IMR-90 (cell line): ENCODE measurements at regions not wholly inside any gene's neighbourhood (a gene's known extent, or its start where the extent isn't known, plus 50 kb on each side); places are given as distances from the start of the nearest gene placed in this dataset.

Experiments used
- ATAC-seq: fragments of 200-7000 bp; cut with Tn5 transposase; 2 replicates; pipeline ENCODE4 v1.9.1; 2020; ENCODE audit warnings: low read depth, mild to moderate bottlenecking, moderate library complexity
- BruUV-seq: library from RNA; stranded (reverse); fragments of 400-500 nt; replicated peaks from 2 replicates; lab custom pipeline; 2021; lab: Mats Ljungman, UMichigan
- CTCF ChIA-PET: fragments of 300-600 bp; formaldehyde crosslinking; extraction: SDS; loops from one replicate; lab custom pipeline; 2021; ENCODE audit warnings: antibody characterized with exemption; lab: Yijun Ruan, JAX
- POLR2A ChIA-PET: fragments of 300-600 bp; sonication (Branson Sonifier 250); formaldehyde crosslinking; loops from one replicate; lab custom pipeline; 2022; ENCODE audit warnings: antibody characterized with exemption; ENCODE audit not compliant: unreplicated experiment; lab: Charles Lee
- DNase-seq: peaks from one replicate; pipeline ENCODE4 v3.0.0; 2013
- H2AFZ ChIP-seq: replicated peaks from 2 replicates; pipeline ENCODE3; 2013; ENCODE audit warnings: low read length, mild to moderate bottlenecking; ENCODE audit not compliant: poor library complexity
- H2AK5ac ChIP-seq: 2 replicates; pipeline ENCODE4 v1.6.1; 2013; ENCODE audit warnings: low read depth, low read length, inconsistent platforms
- H2AK9ac ChIP-seq: replicated peaks from 2 replicates; pipeline ENCODE3; 2013; ENCODE audit warnings: mild to moderate bottlenecking, low read depth, low read length, moderate library complexity; ENCODE audit not compliant: poor library complexity
- H2BK120ac ChIP-seq: 2 replicates; pipeline ENCODE4 v1.6.1; 2013; ENCODE audit warnings: low read depth, low read length, inconsistent platforms
- H2BK15ac ChIP-seq: 3 replicates; pipeline ENCODE4 v1.6.1; 2013; ENCODE audit warnings: low read depth, low read length, inconsistent platforms
- H2BK20ac ChIP-seq: 2 replicates; pipeline ENCODE4 v1.6.1; 2013; ENCODE audit warnings: low read depth, mild to moderate bottlenecking, inconsistent platforms, low read length, moderate library complexity
- H2BK5ac ChIP-seq: 2 replicates; pipeline ENCODE4 v1.6.1; 2013; ENCODE audit warnings: mild to moderate bottlenecking, low read depth, low read length, inconsistent platforms; ENCODE audit not compliant: poor library complexity, severe bottlenecking
- H3K14ac ChIP-seq: replicated peaks from 2 replicates; pipeline ENCODE4 v1.6.1; 2013; ENCODE audit warnings: low read depth, low read length, inconsistent platforms
- H3K18ac ChIP-seq: 2 replicates; pipeline ENCODE4 v1.6.1; 2013; ENCODE audit warnings: low read depth, low read length, control low read depth
- H3K23ac ChIP-seq: 2 replicates; pipeline ENCODE4 v1.6.1; 2013; ENCODE audit warnings: low read depth, low read length, inconsistent platforms
- H3K27ac ChIP-seq: 2 replicates; pipeline ENCODE4 v1.5.1; 2013; ENCODE audit warnings: mild to moderate bottlenecking, control low read depth, low read length; ENCODE audit not compliant: insufficient read depth
- H3K27me3 ChIP-seq: 2 replicates; pipeline ENCODE4 v1.6.1; 2013; ENCODE audit warnings: low read length; ENCODE audit not compliant: control insufficient read depth, insufficient read depth
- H3K36me3 ChIP-seq: 2 replicates; pipeline ENCODE4 v1.6.1; 2013; ENCODE audit warnings: low read length, mixed read lengths; ENCODE audit not compliant: control insufficient read depth, insufficient read depth
- H3K4ac ChIP-seq: 2 replicates; pipeline ENCODE4 v1.6.1; 2013; ENCODE audit warnings: low read depth, low read length, inconsistent platforms
- H3K4me1 ChIP-seq: 2 replicates; pipeline ENCODE4 v1.6.1; 2013; ENCODE audit warnings: low read length, mixed read lengths; ENCODE audit not compliant: control insufficient read depth, insufficient read depth
- H3K4me2 ChIP-seq: 2 replicates; pipeline ENCODE4 v1.6.1; 2013; ENCODE audit warnings: low read depth, mild to moderate bottlenecking, control low read depth, low read length, moderate library complexity
- H3K4me3 ChIP-seq: 2 replicates; pipeline ENCODE4 v1.5.1; 2013; ENCODE audit warnings: low read depth, mild to moderate bottlenecking, control low read depth, low read length, moderate library complexity; ENCODE audit not compliant: insufficient read depth
- H3K56ac ChIP-seq: 2 replicates; pipeline ENCODE4 v1.6.1; 2013; ENCODE audit warnings: low read length, inconsistent platforms; ENCODE audit not compliant: insufficient read depth; ENCODE audit errors: extremely low read depth
- H3K79me1 ChIP-seq, 2 experiments: 2 replicates each; pipeline ENCODE4 v1.6.1; 2013; ENCODE audit warnings: low read length in 2 of 2, inconsistent platforms in 1 of 2, low read depth in 1 of 2
- H3K9ac ChIP-seq: 2 replicates; pipeline ENCODE4 v1.6.1; 2013; ENCODE audit warnings: low read depth, low read length, control low read depth
- H3K9me1 ChIP-seq: 2 replicates; pipeline ENCODE4 v1.6.1; 2013; ENCODE audit warnings: low read length, inconsistent platforms; ENCODE audit not compliant: insufficient read depth
- H3K9me3 ChIP-seq: 2 replicates; pipeline ENCODE4 v1.6.1; 2013; ENCODE audit warnings: low read length; ENCODE audit not compliant: control insufficient read depth, insufficient read depth
- H4K20me1 ChIP-seq: 2 replicates; pipeline ENCODE4 v1.6.1; 2013; ENCODE audit warnings: low read length, inconsistent platforms; ENCODE audit not compliant: insufficient read depth
- H4K5ac ChIP-seq: 2 replicates; pipeline ENCODE4 v1.6.1; 2013; ENCODE audit warnings: mild to moderate bottlenecking, low read depth, low read length, control low read depth
- H4K8ac ChIP-seq, 2 experiments: 2 replicates each; pipeline ENCODE4 v1.6.1; 2013; ENCODE audit warnings: low read depth in 2 of 2, low read length in 2 of 2, control low read depth in 1 of 2, inconsistent platforms in 1 of 2
- H4K91ac ChIP-seq: 2 replicates; pipeline ENCODE4 v1.6.1; 2013; ENCODE audit warnings: low read depth, low read length, inconsistent platforms; ENCODE audit not compliant: insufficient read depth
- BHLHE40 ChIP-seq: fragments of 150-350 bp; IDR thresholded peaks from 2 replicates; pipeline ENCODE4 v1.6.1; 2016; ENCODE audit warnings: mild to moderate bottlenecking, low read depth, low read length
- CEBPB ChIP-seq: IDR thresholded peaks from 2 replicates; pipeline ENCODE4 v1.6.1; 2012; ENCODE audit warnings: low read depth, low read length, improper control_type of control experiment
- CHD1 ChIP-seq: IDR thresholded peaks from 2 replicates; pipeline ENCODE4 v1.6.1; 2012; ENCODE audit warnings: low read depth, low read length, improper control_type of control experiment
- FOS ChIP-seq: fragments of 150-350 bp; IDR thresholded peaks from 2 replicates; pipeline ENCODE4 v1.6.1; 2016; ENCODE audit warnings: low read depth, low read length
- MAFK ChIP-seq: IDR thresholded peaks from 2 replicates; pipeline ENCODE4 v1.6.1; 2012; ENCODE audit warnings: low read depth, low read length, improper control_type of control experiment
- MAZ ChIP-seq: IDR thresholded peaks from 2 replicates; pipeline ENCODE4 v1.6.1; 2012; ENCODE audit warnings: low read depth, mild to moderate bottlenecking, low read length, improper control_type of control experiment, moderate library complexity, borderline replicate concordance
- MXI1 ChIP-seq: IDR thresholded peaks from 2 replicates; pipeline ENCODE4 v1.6.1; 2012; ENCODE audit warnings: low read depth, mild to moderate bottlenecking, low read length, moderate library complexity, borderline replicate concordance
- NFE2L2 ChIP-seq: fragments of 150-350 bp; IDR thresholded peaks from 2 replicates; pipeline ENCODE4 v1.6.1; 2016; ENCODE audit warnings: low read depth, mild to moderate bottlenecking, low read length
- POLR2A ChIP-seq: IDR thresholded peaks from 2 replicates; pipeline ENCODE4 v1.6.1; 2012; ENCODE audit warnings: mild to moderate bottlenecking, low read depth, low read length
- RAD21 ChIP-seq: IDR thresholded peaks from 2 replicates; pipeline ENCODE4 v1.6.1; 2012; ENCODE audit warnings: low read length, improper control_type of control experiment
- RCOR1 ChIP-seq: IDR thresholded peaks from 2 replicates; pipeline ENCODE4 v1.6.1; 2012; ENCODE audit warnings: mild to moderate bottlenecking, low read length, improper control_type of control experiment; ENCODE audit not compliant: insufficient replicate concordance
- RFX5 ChIP-seq: IDR thresholded peaks from 2 replicates; pipeline ENCODE4 v1.8.0; 2012; ENCODE audit warnings: low read depth, mild to moderate bottlenecking, low read length, moderate library complexity
- SMC3 ChIP-seq: fragments of 150-350 bp; IDR thresholded peaks from 2 replicates; pipeline ENCODE4 v1.6.1; 2016; ENCODE audit warnings: low read depth, mild to moderate bottlenecking, antibody characterized with exemption, low read length, moderate library complexity
- WGBS, 2 experiments: methylation state at CpG; one replicate each; pipeline versions ENCODE4 v1.1.5 to v1.1.7; 2013; ENCODE audit warnings: missing lambda C conversion rate in 2 of 2; ENCODE audit not compliant: insufficient read length in 1 of 2; ENCODE audit errors: extremely low coverage in 2 of 2; 5-methylcytosine and 5-hydroxymethylcytosine counted together
- dilution Hi-C: fragments of 300-500 bp; cut with HindIII; formaldehyde crosslinking; loops from one replicate; pipeline ENCODE4 v1.14.3; 2018; ENCODE audit warnings: low sequenced_read_pairs; ENCODE audit not compliant: unreplicated experiment
- in situ Hi-C: fragments of 300-500 bp; cut with MboI; formaldehyde crosslinking; loops from 3 replicates; pipeline ENCODE4 v1.14.3; 2019; ENCODE audit warnings: low sequenced_read_pairs, inconsistent platforms, mixed read lengths
- intact Hi-C: fragments of 100-400 bp; cut with micrococcal nuclease; formaldehyde crosslinking; loops from 2 replicates; pipeline ENCODE4 v1.10.0; 2022
- TF ChIP-seq, protein P1 (sequence below): conservative IDR thresholded peaks from 2 replicates; pipeline ENCODE4 v1.5.1; 2012; ENCODE audit warnings: mild to moderate bottlenecking, low read depth, low read length, improper control_type of control experiment
- TF ChIP-seq, protein P2 (sequence below): fragments of 150-350 bp; IDR thresholded peaks from 2 replicates; pipeline ENCODE4 v1.6.1; 2016; ENCODE audit warnings: low read depth, mild to moderate bottlenecking, low read length, moderate library complexity, borderline replicate concordance

DNA sequence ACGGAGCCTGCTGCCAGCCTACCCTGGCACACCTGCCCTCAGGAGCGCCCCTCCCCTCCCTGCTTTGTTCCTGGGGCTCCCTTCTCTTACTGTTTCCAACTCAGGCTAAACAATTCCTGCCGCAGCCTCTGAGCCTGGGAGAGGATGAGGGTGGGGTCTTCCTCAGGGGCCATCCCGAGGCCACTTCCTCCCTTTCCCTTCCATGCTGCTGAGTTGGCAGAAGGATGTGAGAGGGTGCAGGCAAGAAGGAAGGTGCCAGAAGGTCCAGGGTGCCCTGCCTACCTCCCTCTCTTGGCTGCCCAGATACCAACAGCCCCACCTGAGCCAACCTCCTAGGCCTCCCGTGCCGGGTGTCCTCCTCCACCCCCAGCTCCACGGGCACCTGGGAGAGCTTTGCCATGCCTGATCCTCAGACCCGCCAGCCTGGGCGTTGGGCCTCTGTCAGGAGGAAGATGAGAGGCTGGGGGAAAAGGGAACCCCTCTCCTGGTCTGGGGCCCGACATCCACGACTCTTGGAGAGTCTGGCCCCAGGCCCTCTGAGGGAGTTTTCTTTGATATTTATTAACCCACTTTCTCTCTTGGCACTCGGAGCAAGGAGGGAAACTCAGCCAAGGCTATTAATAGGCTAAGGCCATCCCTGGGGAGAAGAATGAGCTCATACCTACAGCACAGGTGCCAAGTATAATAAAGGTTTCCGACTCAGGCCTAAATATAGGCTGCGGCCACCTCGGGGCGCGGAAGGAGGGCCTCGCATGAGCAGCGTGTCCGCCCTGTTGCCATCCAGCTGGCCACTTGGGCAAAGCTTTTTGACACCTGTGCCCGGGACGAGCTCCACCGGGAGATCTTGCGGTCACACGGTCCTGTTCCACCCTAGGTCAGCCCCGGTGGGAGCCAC lies 232.0 kb downstream of the ENGASE start:
- H3K27ac ChIP-seq, result no peak overlapping the region
- no peak overlapping the region for H3K4me2 ChIP-seq
- CTCF ChIA-PET, result no interaction called here
- no peak overlapping the region for H4K8ac ChIP-seq
- no peak overlapping the region for H3K56ac ChIP-seq
- no peak overlapping the region for H2BK120ac ChIP-seq
- H3K4ac ChIP-seq, result no peak overlapping the region
- H2AK5ac ChIP-seq, result no peak overlapping the region
- H3K4me3 ChIP-seq, result no peak overlapping the region
- no peaks in the 10 kb centered on the region for H3K79me1 ChIP-seq
- no peak overlapping the region for H4K5ac ChIP-seq
- H3K9ac ChIP-seq, result no peak overlapping the region
- H3K9me3 ChIP-seq, result no peaks in the 10 kb centered on the region
- WGBS, 2 experiments, result 100% methylated on average over 1 of the region's 26 CpGs; no CpG with 5 or more reads in 1 of the 2 experiments
- ATAC-seq (no peak), DNase-seq (no peak)
- no peak overlapping the region for H4K91ac ChIP-seq
- no peak overlapping the region for H3K14ac ChIP-seq
- H2BK15ac ChIP-seq, result no peak overlapping the region
- H3K9me1 ChIP-seq, result no peaks in the 10 kb centered on the region
- H3K18ac ChIP-seq, result no peak overlapping the region
- H3K27me3 ChIP-seq, result peaks cover 11% of the 10 kb centered on the region
- no peak overlapping the region for H2AK9ac ChIP-seq
- H3K4me1 ChIP-seq, result no peaks in the 10 kb centered on the region
- no TSS peak for BruUV-seq
- no peaks in the 10 kb centered on the region for H4K20me1 ChIP-seq
- in situ Hi-C loops, result no loop called here
- POLR2A ChIA-PET, result no interaction called here
- H2BK20ac ChIP-seq, result no peak overlapping the region
- H3K36me3 ChIP-seq, result no peaks in the 10 kb centered on the region
- intact Hi-C loops, result no loop called here
- H2AFZ ChIP-seq, result no peak overlapping the region
- no peak overlapping the region for H2BK5ac ChIP-seq
- no peak overlapping the region for H3K23ac ChIP-seq
- dilution Hi-C loops, result no loop called here
- TF ChIP-seq, protein P1, sequence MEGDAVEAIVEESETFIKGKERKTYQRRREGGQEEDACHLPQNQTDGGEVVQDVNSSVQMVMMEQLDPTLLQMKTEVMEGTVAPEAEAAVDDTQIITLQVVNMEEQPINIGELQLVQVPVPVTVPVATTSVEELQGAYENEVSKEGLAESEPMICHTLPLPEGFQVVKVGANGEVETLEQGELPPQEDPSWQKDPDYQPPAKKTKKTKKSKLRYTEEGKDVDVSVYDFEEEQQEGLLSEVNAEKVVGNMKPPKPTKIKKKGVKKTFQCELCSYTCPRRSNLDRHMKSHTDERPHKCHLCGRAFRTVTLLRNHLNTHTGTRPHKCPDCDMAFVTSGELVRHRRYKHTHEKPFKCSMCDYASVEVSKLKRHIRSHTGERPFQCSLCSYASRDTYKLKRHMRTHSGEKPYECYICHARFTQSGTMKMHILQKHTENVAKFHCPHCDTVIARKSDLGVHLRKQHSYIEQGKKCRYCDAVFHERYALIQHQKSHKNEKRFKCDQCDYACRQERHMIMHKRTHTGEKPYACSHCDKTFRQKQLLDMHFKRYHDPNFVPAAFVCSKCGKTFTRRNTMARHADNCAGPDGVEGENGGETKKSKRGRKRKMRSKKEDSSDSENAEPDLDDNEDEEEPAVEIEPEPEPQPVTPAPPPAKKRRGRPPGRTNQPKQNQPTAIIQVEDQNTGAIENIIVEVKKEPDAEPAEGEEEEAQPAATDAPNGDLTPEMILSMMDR, result no peak
- TF ChIP-seq MAFK (no peak), BHLHE40 (no peak), RAD21 (no peak), POLR2A (no peak), CEBPB (no peak), SMC3 (no peak), MXI1 (no peak), FOS (no peak), CHD1 (no peak), RCOR1 (no peak), NFE2L2 (no peak), MAZ (no peak), RFX5 (no peak)
- TF ChIP-seq, protein P2, sequence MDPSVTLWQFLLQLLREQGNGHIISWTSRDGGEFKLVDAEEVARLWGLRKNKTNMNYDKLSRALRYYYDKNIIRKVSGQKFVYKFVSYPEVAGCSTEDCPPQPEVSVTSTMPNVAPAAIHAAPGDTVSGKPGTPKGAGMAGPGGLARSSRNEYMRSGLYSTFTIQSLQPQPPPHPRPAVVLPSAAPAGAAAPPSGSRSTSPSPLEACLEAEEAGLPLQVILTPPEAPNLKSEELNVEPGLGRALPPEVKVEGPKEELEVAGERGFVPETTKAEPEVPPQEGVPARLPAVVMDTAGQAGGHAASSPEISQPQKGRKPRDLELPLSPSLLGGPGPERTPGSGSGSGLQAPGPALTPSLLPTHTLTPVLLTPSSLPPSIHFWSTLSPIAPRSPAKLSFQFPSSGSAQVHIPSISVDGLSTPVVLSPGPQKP, result no peak
